ENCODE measurements at regions not wholly inside any gene's neighbourhood (a gene's known extent, or its start where the extent isn't known, plus 50 kb on each side); places are given as distances from the start of the nearest gene placed in this dataset.
A peak's percentile ranks its signal among the peaks of the same experiment; 100 is the strongest.
"Not testable (repeated sequence)": the region's sequence is repeated elsewhere in the genome, so short reads cannot be mapped to it uniquely, and the experiment has no call there.

- DNase-seq = no peak
Observed at GRCh38 chr7:82701949-82702348, 258.4 kb upstream of the CACNA2D1 start.

- DNase-seq = peak; percentile 8
Observed at GRCh38 chr7:82700741-82701140, 257.2 kb upstream of the CACNA2D1 start.

GRCh38 chr7:82699773-82700186 lies 256.2 kb upstream of the CACNA2D1 start:
- peak; percentile 28 for DNase-seq

GRCh38 chr7:82697897-82698296 lies 254.3 kb upstream of the CACNA2D1 start:
- DNase-seq = no peak

GRCh38 chr7:82696631-82697030 lies 253.1 kb upstream of the CACNA2D1 start:
- DNase-seq = no peak

- DNase-seq = no peak
Observed at GRCh38 chr7:82694022-82694421, 250.4 kb upstream of the CACNA2D1 start.

- DNase-seq = no peak
Observed at GRCh38 chr7:82690929-82691328, 247.4 kb upstream of the CACNA2D1 start.

GRCh38 chr7:82685214-82685613 lies 241.6 kb upstream of the CACNA2D1 start:
- DNase-seq = no peak

GRCh38 chr7:82678716-82679115 lies 235.1 kb upstream of the CACNA2D1 start:
- no peak for DNase-seq

GRCh38 chr7:82678259-82678658 lies 234.7 kb upstream of the CACNA2D1 start:
- DNase-seq = no peak

GRCh38 chr7:82677493-82677892 lies 233.9 kb upstream of the CACNA2D1 start:
- DNase-seq = no peak

- DNase-seq = no peak
Observed at GRCh38 chr7:82676777-82677463, 233.3 kb upstream of the CACNA2D1 start.

GRCh38 chr7:82675396-82675795 lies 231.8 kb upstream of the CACNA2D1 start:
- no peak for DNase-seq

GRCh38 chr7:82674268-82674667 lies 230.7 kb upstream of the CACNA2D1 start:
- no peak for DNase-seq

GRCh38 chr7:82672078-82672477 lies 228.5 kb upstream of the CACNA2D1 start:
- no peak for DNase-seq

GRCh38 chr7:82669141-82669540 lies 225.6 kb upstream of the CACNA2D1 start:
- DNase-seq = no peak

GRCh38 chr7:82668676-82669075 lies 225.1 kb upstream of the CACNA2D1 start:
- DNase-seq = no peak

- DNase-seq = no peak
Observed at GRCh38 chr7:82665966-82666507, 222.5 kb upstream of the CACNA2D1 start.

- DNase-seq = no peak
Observed at GRCh38 chr7:82655965-82656364, 212.4 kb upstream of the CACNA2D1 start.

GRCh38 chr7:82650095-82650494 lies 206.5 kb upstream of the CACNA2D1 start:
- not testable (repeated sequence) for DNase-seq

GRCh38 chr7:82633592-82633991 lies 190.0 kb upstream of the CACNA2D1 start:
- DNase-seq = no peak

GRCh38 chr7:82631998-82632397 lies 188.4 kb upstream of the CACNA2D1 start:
- DNase-seq = no peak

- DNase-seq = no peak
Observed at GRCh38 chr7:82629583-82629982, 186.0 kb upstream of the CACNA2D1 start.

- no peak for DNase-seq
Observed at GRCh38 chr7:82625377-82625776, 181.8 kb upstream of the CACNA2D1 start.

- no peak for DNase-seq
Observed at GRCh38 chr7:82624965-82625364, 181.4 kb upstream of the CACNA2D1 start.

All from NCI-H345 (cell line).